Kidney glomerular epithelial cell (primary cell): ENCODE measurements at regions not wholly inside any gene's neighbourhood (a gene's known extent, or its start where the extent isn't known, plus 50 kb on each side); places are given as distances from the start of the nearest gene placed in this dataset.

Experiments used
- DNase-seq: peaks from one replicate; lab custom pipeline; 2025; lab: John Stamatoyannopoulos, UW

DNA sequence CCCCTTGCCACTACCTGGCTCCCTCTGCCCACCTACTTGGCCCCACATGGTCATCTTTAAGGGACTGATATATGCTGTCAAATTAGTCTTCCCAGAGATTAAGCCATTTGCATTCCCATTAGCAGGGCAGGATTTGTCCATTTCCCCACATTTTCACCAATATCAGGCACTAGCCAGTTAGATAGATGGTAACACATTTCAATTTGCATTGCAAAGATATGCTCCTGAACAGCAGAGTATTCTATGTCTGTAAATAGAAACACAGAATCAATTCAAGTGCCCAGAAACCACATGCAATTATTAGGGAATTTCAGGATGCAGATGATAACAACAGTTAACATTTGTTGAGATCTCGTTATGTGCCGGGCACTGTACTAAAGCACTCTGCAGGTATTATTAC is 92.6 kb upstream of the IL12B start:
- DNase-seq = no peak

DNA sequence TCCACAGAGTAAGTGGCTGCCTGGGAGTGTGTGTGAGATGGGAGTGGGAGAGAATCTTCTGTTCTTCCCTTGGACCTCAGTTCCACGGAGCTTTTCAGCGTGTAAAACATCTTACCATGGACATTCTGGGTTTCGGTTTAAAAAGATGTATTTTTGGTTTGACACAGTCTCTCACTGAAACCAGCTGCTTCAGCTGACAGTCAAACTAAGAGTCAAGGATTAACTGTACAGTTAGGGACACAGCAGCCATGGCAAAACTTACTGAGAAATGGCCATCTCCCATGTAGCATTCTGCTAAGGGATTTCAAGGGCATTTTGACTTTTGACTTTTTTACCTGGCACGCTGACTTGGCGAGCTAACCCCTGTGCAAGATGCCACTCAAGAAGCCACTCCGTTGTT is 93.8 kb upstream of the IL12B start:
- DNase-seq = no peak

DNA sequence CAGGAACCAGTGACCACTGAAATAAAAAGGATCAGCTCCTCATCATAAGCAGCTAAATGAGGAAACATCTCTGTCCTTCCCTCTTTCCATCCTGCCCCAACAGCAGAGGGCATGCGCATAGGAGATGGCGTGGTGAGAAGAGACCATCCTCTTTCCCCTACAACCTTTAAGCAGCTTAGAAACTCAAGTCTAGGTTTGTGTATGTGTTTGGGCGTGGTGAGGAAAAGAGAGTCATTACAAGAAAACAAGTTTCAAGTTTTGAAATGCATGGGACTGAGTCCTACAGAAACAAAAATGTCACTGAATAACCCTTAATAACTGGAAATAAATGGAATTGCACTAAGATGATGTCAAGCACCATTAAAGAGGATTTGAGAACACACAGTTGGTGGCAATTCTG is 96.4 kb upstream of the IL12B start:
- DNase-seq = no peak

GRCh38 chr5:159427180-159428012 is 97.1 kb upstream of the IL12B start:
- DNase-seq = no peak

GRCh38 chr5:159430361-159431012 is 100.2 kb upstream of the IL12B start:
- no peak for DNase-seq

- no peak for DNase-seq
Observed at GRCh38 chr5:159435855-159436254, 105.6 kb upstream of the IL12B start.

GRCh38 chr5:159438092-159438491 is 107.8 kb upstream of the IL12B start:
- DNase-seq = no peak

GRCh38 chr5:159439002-159439401 is 108.7 kb upstream of the IL12B start:
- no peak for DNase-seq

GRCh38 chr5:159440235-159440634 is 109.9 kb upstream of the IL12B start:
- no peak for DNase-seq

GRCh38 chr5:159440968-159441367 is 110.7 kb upstream of the IL12B start:
- DNase-seq = no peak

- no peak for DNase-seq
Observed at GRCh38 chr5:159441441-159441840, 111.2 kb upstream of the IL12B start.

DNA sequence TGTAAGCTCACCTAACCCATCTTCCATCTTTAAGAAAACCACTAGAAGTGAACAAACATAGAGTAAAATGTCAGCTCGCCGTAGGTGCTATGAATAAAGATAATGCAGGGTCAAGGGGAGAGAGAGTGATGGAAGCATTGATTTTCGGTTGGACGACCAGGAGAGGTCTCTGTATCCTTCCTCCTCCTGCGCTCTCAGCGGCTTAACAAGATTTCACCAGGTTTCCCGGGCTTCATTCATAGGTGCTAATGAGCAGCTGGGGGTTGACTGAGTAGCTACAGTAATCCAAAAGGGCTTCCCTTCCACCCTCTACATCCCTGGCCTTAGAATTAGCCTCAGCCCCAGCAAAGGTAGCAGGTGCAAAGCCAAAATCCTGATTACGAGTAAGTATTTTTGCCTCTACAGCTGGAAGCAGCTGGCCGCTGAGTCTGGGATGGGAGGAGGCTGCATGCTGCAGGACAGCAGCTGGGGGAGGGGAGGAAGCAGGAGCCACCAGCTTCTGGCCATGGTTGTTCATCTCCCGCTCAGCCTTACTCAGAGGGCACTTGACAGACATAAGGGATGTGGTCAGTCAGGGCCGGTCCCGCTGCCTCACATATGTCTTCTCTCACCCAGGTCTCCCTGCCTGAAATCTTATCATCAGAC is 112.0 kb upstream of the IL12B start:
- DNase-seq = no peak

DNA sequence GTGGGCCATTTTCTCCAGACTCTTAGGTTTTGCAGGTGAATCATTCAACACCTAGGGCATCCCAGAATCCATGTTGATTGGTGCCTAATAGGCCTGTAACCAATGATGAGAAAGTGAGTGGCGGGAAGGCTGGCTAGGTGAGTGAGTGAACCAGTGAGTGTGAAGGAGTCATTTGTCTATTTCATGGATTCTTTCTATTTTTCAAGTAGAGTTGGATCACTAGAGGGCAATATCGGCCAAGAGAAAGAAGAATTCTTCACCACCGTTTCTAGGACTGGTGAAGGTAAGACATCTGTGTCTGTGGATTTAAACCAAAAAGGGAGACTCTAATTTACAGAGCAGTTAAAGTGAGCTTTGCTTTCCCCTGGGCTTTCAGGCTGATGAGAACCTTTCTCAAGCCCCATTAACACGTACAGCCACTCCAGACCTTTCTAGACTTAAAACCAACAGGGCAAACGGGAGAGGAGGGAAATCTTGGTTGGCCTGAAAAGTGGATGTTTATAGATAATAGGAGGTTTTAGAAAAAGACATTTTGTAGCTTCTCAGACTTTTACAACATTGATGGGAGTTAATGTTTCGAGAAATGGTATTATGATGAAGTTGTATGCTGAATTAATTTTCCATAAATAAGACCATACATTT is 114.3 kb upstream of the IL12B start:
- DNase-seq = peak; percentile 82

DNA sequence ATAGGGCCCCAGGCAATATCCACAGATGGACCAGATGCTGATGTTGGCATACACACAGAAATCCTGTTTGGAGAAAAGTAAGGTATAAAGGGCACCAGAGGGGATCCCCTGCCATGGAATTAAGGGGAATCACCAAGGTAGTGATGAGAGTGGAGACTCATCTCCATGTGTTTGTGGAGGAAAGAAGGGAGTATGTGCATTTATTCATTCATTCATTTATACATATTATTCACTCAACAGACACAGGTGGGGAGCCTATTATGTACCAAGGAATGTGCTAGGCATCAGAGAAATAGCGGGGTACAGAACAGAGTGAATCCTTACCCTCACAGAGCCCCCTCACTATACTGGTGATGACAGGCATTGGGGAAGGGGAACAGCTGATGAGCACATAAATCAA is 116.8 kb upstream of the IL12B start:
- DNase-seq = no peak

DNA sequence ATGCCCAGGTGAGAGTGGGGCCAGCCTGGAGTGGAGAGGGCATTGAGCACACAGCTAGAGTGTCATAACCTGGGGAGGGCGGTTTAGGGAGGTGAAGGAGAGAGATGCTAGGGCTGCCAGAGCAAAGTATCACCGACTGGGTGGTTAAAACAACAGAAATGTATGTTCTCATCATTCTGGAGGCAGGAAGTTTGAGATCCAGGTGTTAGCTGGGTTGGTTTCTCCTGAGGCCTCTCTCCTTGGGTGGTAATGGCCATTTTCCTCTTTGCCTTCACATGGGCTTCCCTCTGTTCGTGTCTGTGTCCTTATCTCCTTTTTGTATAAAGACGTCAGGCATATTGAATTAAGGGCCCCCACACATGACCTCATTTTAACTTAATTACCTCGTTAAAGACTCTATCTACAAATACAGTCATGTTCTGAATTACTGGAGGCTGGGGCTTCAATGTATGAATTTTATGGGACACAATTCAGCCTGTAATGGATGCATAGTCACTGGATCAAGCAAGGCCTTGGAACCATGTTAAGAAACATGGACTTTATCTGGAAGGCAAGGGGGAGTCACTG is 118.6 kb upstream of the IL12B start:
- no peak for DNase-seq

DNA sequence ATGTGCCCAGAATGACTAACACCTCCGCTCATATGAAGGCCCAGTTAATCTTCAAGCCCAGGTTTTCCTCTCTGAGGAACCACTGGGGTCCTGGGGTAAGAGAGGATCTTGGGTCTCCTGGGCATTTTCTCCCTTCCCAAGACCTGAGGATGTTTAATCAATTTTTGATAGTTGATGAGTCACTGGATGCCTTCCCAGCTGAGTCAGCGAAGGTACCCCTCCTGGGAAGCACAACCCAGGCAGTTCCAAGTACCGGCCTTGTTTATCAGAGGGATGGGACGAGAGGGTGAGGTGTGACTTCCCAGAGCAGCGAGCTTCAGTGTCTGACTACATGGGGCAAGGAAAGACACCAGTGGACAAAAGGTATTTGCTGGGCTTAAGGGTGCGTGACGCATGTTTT is 119.6 kb upstream of the IL12B start:
- peak; percentile 45 for DNase-seq

DNA sequence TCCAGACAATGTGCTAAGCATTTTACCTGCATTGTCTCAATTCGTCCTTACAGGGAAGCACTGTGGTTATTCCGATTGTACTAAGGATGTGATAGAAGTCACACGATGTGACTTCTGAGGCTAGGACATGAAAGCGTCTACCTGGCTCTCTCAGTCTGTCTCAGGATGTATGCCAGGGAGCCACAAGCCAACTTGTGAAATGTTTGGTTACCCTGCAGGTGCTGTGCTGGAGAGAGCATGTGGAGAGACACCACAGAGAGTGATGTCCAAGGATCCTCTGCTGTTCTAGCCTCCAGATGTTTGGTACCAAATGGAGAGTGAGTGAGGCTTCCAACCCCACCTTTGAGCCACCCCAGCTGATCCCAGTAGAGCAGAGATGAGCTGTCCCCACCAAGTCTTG is 120.1 kb upstream of the IL12B start:
- DNase-seq = no peak

GRCh38 chr5:159451197-159452052 is 121.1 kb upstream of the IL12B start:
- peak; percentile 86 for DNase-seq

DNA sequence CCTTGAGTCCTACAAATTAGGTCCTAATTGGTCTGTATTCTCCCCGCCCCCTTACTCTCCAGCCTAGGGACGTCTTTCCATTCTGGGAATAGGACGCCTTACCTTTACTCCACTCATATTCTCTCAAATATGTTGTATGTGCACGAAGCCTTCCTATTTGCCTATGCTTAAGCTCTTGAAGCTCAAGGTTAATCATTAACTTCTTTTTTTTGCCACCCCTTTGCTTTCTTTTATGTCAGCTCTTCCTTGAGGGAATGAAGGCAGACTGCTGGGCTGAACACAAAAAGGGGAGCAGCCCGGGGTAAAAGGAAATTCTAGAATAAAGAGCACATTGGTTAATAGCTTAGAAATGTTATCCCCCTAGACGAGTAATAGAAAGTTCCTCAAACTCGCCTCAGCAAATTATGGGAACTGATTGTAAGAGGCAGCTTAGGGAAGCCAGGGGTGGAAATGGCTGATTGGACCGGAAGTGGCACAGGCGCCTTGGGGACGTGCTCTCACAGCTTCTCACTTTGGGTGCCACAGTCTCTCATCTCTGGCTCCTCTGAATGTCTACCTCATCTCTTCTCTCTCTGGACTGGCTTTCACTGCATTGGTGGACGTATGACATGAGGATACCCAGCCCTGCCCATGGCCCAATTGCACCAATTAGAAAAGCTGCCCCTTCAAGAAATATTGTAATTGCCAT is 122.3 kb upstream of the IL12B start:
- DNase-seq = no peak

GRCh38 chr5:159453209-159453608 is 122.9 kb upstream of the IL12B start:
- DNase-seq = no peak

GRCh38 chr5:159456261-159456660 is 126.0 kb upstream of the IL12B start:
- DNase-seq = no peak
